Thyroid gland (tissue), 4 donors: ENCODE measurements at regions not wholly inside any gene's neighbourhood (a gene's known extent, or its start where the extent isn't known, plus 50 kb on each side); places are given as distances from the start of the nearest gene placed in this dataset.

Experiments
- POLR2A ChIP-seq, 2 donors: fragments of 450-650 bp; IDR thresholded peaks; one replicate each; pipeline ENCODE4 v1.6.1; 2017; ENCODE audit warnings: antibody characterized with exemption in 2 of 2, mild to moderate bottlenecking in 2 of 2, moderate library complexity in 1 of 2
- TF ChIP-seq, protein P1 (sequence below), 6 experiments: fragments of 200-600 bp in 3 of 6; fragments of 450-650 bp in 3 of 6; sonication (generic) in 3 of 6; IDR thresholded peaks; one replicate each; pipeline ENCODE4 v1.5.1; 2016 to 2019; ENCODE audit warnings: antibody characterized with exemption in 6 of 6, mild to moderate bottlenecking in 2 of 6, inconsistent platforms in 1 of 6, moderate library complexity in 1 of 6

DNA sequence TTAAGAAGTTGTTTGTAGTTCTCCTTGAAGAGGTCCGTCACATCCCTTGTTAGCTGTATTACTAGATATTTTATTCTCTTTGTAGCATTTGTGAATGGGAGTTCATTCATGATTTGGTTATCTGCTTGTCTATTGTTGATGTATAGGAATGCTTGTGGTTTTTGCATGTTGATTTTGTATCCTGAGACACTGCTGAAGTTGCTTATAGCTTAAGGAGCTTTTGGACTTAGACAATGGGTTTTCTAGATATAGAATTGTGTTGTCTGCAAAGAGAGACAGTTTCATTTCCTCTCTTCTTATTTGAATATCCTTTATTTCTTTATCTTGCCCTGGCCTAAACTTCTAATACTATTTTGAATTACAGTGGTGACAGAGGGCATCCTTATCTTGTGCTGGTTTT lies 52.1 kb upstream of the GRID2 start:
- TF ChIP-seq, protein P1, sequence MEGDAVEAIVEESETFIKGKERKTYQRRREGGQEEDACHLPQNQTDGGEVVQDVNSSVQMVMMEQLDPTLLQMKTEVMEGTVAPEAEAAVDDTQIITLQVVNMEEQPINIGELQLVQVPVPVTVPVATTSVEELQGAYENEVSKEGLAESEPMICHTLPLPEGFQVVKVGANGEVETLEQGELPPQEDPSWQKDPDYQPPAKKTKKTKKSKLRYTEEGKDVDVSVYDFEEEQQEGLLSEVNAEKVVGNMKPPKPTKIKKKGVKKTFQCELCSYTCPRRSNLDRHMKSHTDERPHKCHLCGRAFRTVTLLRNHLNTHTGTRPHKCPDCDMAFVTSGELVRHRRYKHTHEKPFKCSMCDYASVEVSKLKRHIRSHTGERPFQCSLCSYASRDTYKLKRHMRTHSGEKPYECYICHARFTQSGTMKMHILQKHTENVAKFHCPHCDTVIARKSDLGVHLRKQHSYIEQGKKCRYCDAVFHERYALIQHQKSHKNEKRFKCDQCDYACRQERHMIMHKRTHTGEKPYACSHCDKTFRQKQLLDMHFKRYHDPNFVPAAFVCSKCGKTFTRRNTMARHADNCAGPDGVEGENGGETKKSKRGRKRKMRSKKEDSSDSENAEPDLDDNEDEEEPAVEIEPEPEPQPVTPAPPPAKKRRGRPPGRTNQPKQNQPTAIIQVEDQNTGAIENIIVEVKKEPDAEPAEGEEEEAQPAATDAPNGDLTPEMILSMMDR (IDR thresholded peaks at IDR 0.05) = no peak
- TF ChIP-seq POLR2A (IDR thresholded peaks at IDR 0.05) = no peak
